Hepatocyte (in vitro differentiated cells): ENCODE measurements at regions not wholly inside any gene's neighbourhood (a gene's known extent, or its start where the extent isn't known, plus 50 kb on each side); places are given as distances from the start of the nearest gene placed in this dataset.

Source experiments
- DNase-seq: peaks from one replicate; pipeline ENCODE4 v3.0.0-alpha.2; 2016; ENCODE audit warnings: low spot score
- H2AFZ ChIP-seq: fragments of 200-600 bp; sonication (generic); 2 replicates; pipeline ENCODE4 v1.6.0; 2016; ENCODE audit warnings: antibody characterized with exemption, mild to moderate bottlenecking
- H3K27ac ChIP-seq: fragments of 200-600 bp; sonication (generic); 2 replicates; pipeline ENCODE4 v1.5.1; 2016; ENCODE audit warnings: mild to moderate bottlenecking
- H3K27me3 ChIP-seq: fragments of 200-600 bp; sonication (generic); 2 replicates; pipeline ENCODE4 v1.6.1; 2016
- H3K36me3 ChIP-seq: fragments of 200-600 bp; sonication (generic); replicated peaks from 2 replicates; pipeline ENCODE4 v1.5.1; 2016; ENCODE audit warnings: low read depth; ENCODE audit not compliant: insufficient read depth
- H3K4me1 ChIP-seq: fragments of 200-600 bp; sonication (generic); 2 replicates; pipeline ENCODE4 v1.5.1; 2016; ENCODE audit warnings: mild to moderate bottlenecking, moderate library complexity; ENCODE audit not compliant: insufficient read depth
- H3K4me2 ChIP-seq: fragments of 200-600 bp; sonication (generic); 2 replicates; pipeline ENCODE4 v1.6.0; 2016
- H3K4me3 ChIP-seq: fragments of 200-600 bp; sonication (generic); 2 replicates; pipeline ENCODE4 v1.5.1; 2016; ENCODE audit warnings: mild to moderate bottlenecking
- H3K79me2 ChIP-seq: fragments of 200-600 bp; sonication (generic); 2 replicates; pipeline ENCODE4 v1.6.0; 2017; ENCODE audit warnings: mild to moderate bottlenecking
- H3K9me2 ChIP-seq: fragments of 200-600 bp; sonication (generic); replicated peaks from 2 replicates; pipeline ENCODE4 v1.6.0; 2017; ENCODE audit warnings: mild to moderate bottlenecking; ENCODE audit not compliant: insufficient read depth
- H3K9me3 ChIP-seq: fragments of 200-600 bp; sonication (generic); 2 replicates; pipeline ENCODE4 v1.5.1; 2016; ENCODE audit warnings: low read depth, mild to moderate bottlenecking
- H4K20me1 ChIP-seq: fragments of 200-600 bp; sonication (generic); 2 replicates; pipeline ENCODE4 v1.6.0; 2016; ENCODE audit warnings: mild to moderate bottlenecking; ENCODE audit not compliant: insufficient read depth, poor library complexity, severe bottlenecking
- EZH2 ChIP-seq: fragments of 200-600 bp; sonication (generic); IDR thresholded peaks from 2 replicates; pipeline ENCODE4 v1.6.1; 2016; ENCODE audit warnings: antibody characterized with exemption, mild to moderate bottlenecking, borderline replicate concordance
- EZH2phosphoT487 ChIP-seq: fragments of 200-600 bp; sonication (generic); IDR thresholded peaks from one replicate; pipeline ENCODE4 v1.6.1; 2018; ENCODE audit warnings: antibody characterized with exemption, mild to moderate bottlenecking, low read depth, moderate library complexity; ENCODE audit not compliant: unreplicated experiment, severe bottlenecking
- WGBS: methylation state at CpG from one replicate; pipeline ENCODE4 v1.1.6; 2016; ENCODE audit warnings: low lambda C conversion rate; ENCODE audit errors: missing lambda C conversion rate; 5-methylcytosine and 5-hydroxymethylcytosine counted together
- TF ChIP-seq, protein P1 (sequence below): fragments of 200-600 bp; sonication (generic); IDR thresholded peaks from 2 replicates; pipeline ENCODE4 v1.5.1; 2016; ENCODE audit warnings: antibody characterized with exemption, mild to moderate bottlenecking; ENCODE audit not compliant: poor library complexity

DNA sequence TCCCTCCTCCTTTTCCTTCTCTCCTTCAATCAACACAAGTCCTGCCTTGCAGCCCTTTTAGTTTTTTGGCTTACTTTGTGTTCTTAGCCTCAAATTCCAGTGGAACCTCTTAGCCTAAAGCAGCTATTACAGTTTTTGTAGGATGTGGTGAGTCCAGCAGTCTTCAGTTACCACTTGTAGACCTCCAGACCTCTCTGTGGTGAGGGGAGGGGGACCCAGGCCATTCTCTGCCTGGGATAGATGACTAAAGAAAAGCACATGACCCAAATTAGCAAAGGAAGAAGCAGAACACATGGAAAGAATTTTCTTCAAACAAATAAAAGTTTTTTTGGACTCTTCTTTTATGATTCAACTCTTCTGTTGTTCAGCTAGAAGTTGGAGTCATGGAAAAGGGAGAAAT lies 246.5 kb downstream of the HAO1 start:
- H3K4me1 ChIP-seq: peaks cover 4% of the 10 kb centered on the region
- H3K4me2 ChIP-seq: no peak overlapping the region
- H3K27me3 ChIP-seq: no peaks in the 10 kb centered on the region
- TF ChIP-seq EZH2 (no peak), EZH2phosphoT487 (no peak)
- TF ChIP-seq, protein P1, sequence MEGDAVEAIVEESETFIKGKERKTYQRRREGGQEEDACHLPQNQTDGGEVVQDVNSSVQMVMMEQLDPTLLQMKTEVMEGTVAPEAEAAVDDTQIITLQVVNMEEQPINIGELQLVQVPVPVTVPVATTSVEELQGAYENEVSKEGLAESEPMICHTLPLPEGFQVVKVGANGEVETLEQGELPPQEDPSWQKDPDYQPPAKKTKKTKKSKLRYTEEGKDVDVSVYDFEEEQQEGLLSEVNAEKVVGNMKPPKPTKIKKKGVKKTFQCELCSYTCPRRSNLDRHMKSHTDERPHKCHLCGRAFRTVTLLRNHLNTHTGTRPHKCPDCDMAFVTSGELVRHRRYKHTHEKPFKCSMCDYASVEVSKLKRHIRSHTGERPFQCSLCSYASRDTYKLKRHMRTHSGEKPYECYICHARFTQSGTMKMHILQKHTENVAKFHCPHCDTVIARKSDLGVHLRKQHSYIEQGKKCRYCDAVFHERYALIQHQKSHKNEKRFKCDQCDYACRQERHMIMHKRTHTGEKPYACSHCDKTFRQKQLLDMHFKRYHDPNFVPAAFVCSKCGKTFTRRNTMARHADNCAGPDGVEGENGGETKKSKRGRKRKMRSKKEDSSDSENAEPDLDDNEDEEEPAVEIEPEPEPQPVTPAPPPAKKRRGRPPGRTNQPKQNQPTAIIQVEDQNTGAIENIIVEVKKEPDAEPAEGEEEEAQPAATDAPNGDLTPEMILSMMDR: no peak
- no peaks in the 10 kb centered on the region for H3K9me2 ChIP-seq
- H3K4me3 ChIP-seq: no peak overlapping the region
- no peak overlapping the region for H2AFZ ChIP-seq
- no peaks in the 10 kb centered on the region for H4K20me1 ChIP-seq
- no peaks in the 10 kb centered on the region for H3K9me3 ChIP-seq
- H3K27ac ChIP-seq: no peak overlapping the region
- H3K36me3 ChIP-seq: no peaks in the 10 kb centered on the region
- H3K79me2 ChIP-seq: no peaks in the 10 kb centered on the region
- no peak for DNase-seq

DNA sequence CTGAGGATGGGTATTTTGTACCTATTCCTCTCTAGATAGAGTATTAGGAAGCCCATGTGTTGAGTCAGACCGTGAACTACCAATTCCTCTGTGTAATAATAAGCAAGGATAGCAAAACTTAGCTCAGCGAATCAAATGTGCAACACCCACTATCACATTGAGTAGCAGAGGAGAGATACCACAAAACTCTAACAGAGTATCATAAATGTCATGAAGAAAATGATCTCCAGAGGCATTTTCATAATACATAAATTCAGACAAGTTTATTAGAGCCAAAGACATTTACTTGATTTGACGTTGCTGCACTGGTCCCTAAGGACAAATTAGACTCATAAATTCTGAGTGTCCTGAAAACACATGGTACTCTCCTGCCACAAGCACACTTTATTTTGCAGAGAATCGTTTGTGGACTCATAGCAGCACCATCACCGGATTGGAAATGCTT lies 245.2 kb downstream of the HAO1 start:
- Histone ChIP-seq H3K9me2 (no peaks in the 10 kb centered on the region), H3K4me1 (peaks cover 4% of the 10 kb centered on the region), H2AFZ (no peak overlapping the region), H3K4me2 (no peak overlapping the region), H4K20me1 (no peaks in the 10 kb centered on the region), H3K4me3 (no peak overlapping the region), H3K79me2 (no peaks in the 10 kb centered on the region), H3K27ac (no peak overlapping the region), H3K27me3 (no peaks in the 10 kb centered on the region), H3K36me3 (no peaks in the 10 kb centered on the region), H3K9me3 (no peaks in the 10 kb centered on the region)
- 66% methylated on average over 5 of the region's 5 CpGs for WGBS
- TF ChIP-seq, protein P1: no peak
- no peak for TF ChIP-seq EZH2
- DNase-seq: no peak

DNA sequence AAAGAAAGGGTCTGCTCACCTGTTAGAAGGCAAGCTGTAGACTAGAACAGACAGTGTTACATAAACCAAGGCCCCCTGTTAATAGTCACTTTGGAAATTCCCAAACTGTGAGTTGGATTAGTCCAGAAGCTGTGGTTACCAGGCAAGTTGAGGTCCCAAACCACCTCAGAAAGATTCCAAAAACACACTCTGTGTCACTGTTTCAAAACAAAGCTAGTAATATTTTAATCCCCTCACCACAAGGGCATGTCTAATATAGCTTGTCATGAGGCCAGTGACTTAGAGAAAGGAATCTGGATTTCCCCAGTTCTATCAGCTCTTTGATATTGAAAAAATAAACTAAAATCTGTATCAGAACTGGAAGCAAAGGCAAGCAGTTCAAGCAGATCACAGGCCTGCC lies 244.6 kb downstream of the HAO1 start:
- Histone ChIP-seq H2AFZ (no peak overlapping the region), H3K27me3 (no peaks in the 10 kb centered on the region), H3K4me3 (no peak overlapping the region), H3K9me3 (no peaks in the 10 kb centered on the region), H3K27ac (no peak overlapping the region), H4K20me1 (no peaks in the 10 kb centered on the region), H3K4me1 (peaks cover 4% of the 10 kb centered on the region), H3K9me2 (no peaks in the 10 kb centered on the region), H3K36me3 (no peaks in the 10 kb centered on the region), H3K79me2 (no peaks in the 10 kb centered on the region), H3K4me2 (no peak overlapping the region)
- DNase-seq: no peak
- no peak for TF ChIP-seq EZH2phosphoT487

DNA sequence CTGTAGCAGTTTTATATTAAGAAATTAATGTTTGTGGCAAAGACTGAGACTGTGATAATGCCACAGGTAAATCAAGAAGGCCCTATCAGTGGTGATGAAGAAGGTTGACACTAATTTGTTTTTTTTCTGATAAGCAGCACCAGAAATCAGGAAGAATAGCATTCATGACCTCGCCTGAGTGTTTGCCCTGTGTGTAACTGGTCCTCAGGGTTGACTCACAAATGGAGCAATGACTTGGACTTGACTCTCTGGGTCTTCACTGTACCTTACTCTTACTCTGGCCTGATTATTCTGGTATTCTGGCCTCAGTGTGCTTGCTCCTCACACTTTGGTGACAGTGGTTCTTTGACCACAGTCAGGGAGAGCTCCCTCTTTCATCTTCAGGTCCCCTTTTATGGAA lies 243.9 kb downstream of the HAO1 start:
- no peak for DNase-seq
- Histone ChIP-seq H3K27ac (no peak overlapping the region), H3K4me3 (no peak overlapping the region)

More for the DNA sequence above, 243.9 kb downstream of the HAO1 start:
- Histone ChIP-seq H3K36me3 (no peaks in the 10 kb centered on the region), H3K9me2 (no peaks in the 10 kb centered on the region), H3K9me3 (no peaks in the 10 kb centered on the region), H2AFZ (no peak overlapping the region), H3K4me2 (no peak overlapping the region), H3K27me3 (no peaks in the 10 kb centered on the region), H3K4me1 (peaks cover 4% of the 10 kb centered on the region), H4K20me1 (no peaks in the 10 kb centered on the region), H3K79me2 (no peaks in the 10 kb centered on the region)
- TF ChIP-seq EZH2phosphoT487: no peak
- no peak for TF ChIP-seq EZH2
- TF ChIP-seq, protein P1: no peak
- whole genome bisulfite sequencing: 73% methylated on average over 1 of the region's 1 CpG
